PC-3 (cell line): ENCODE measurements at regions not wholly inside any gene's neighbourhood (a gene's known extent, or its start where the extent isn't known, plus 50 kb on each side); places are given as distances from the start of the nearest gene placed in this dataset.

Source experiments
- ATAC-seq: fragments of 200-7000 bp; cut with Tn5 transposase; 2 replicates; pipeline ENCODE4 v1.9.1; 2020; ENCODE audit warnings: mild to moderate bottlenecking, moderate library complexity
- BruUV-seq: library from RNA; stranded (reverse); fragments of 400-500 nt; replicated peaks from 2 replicates; lab custom pipeline; 2021; lab: Mats Ljungman, UMichigan
- CTCF ChIA-PET: fragments of 300-600 bp; sonication (Branson Sonifier 250); formaldehyde crosslinking; loops from one replicate; lab custom pipeline; 2022; ENCODE audit warnings: antibody characterized with exemption; lab: Charles Lee
- POLR2A ChIA-PET: fragments of 300-600 bp; sonication (Branson Sonifier 250); formaldehyde crosslinking; loops from one replicate; lab custom pipeline; 2022; ENCODE audit warnings: antibody characterized with exemption; ENCODE audit not compliant: unreplicated experiment; lab: Charles Lee
- DNase-seq: peaks from one replicate; pipeline ENCODE4 v3.0.0-alpha.2; 2015
- H2AFZ ChIP-seq: fragments of 300-600 bp; sonication (generic); 2 replicates; pipeline ENCODE4 v1.6.0; 2016; ENCODE audit warnings: antibody characterized with exemption, low read length
- H3F3A ChIP-seq: fragments of 300-600 bp; sonication (generic); one replicate; pipeline ENCODE4 v1.6.0; 2017; ENCODE audit warnings: antibody characterized with exemption, low read length, control low read depth, mild to moderate bottlenecking; ENCODE audit not compliant: unreplicated experiment
- H3K27ac ChIP-seq: fragments of 300-600 bp; sonication (generic); 2 replicates; pipeline ENCODE4 v1.5.1; 2016; ENCODE audit warnings: mild to moderate bottlenecking, low read length
- H3K27me3 ChIP-seq: fragments of 300-600 bp; sonication (generic); 2 replicates; pipeline ENCODE4 v1.6.1; 2016; ENCODE audit warnings: low read length, mixed read lengths
- H3K36me3 ChIP-seq: fragments of 300-600 bp; sonication (generic); 2 replicates; pipeline ENCODE4 v1.6.1; 2016; ENCODE audit warnings: low read depth, mixed run types, low read length, mixed read lengths
- H3K4me1 ChIP-seq: fragments of 300-600 bp; sonication (generic); 2 replicates; pipeline ENCODE4 v1.5.1; 2016; ENCODE audit warnings: low read length; ENCODE audit not compliant: insufficient read depth
- H3K4me2 ChIP-seq: fragments of 300-600 bp; sonication (generic); 2 replicates; pipeline ENCODE4 v1.6.0; 2016; ENCODE audit warnings: low read length
- H3K4me3 ChIP-seq: fragments of 300-600 bp; sonication (generic); 2 replicates; pipeline ENCODE4 v1.5.1; 2016; ENCODE audit warnings: mild to moderate bottlenecking, low read length, mixed read lengths
- H3K79me2 ChIP-seq: fragments of 300-600 bp; sonication (generic); 2 replicates; pipeline ENCODE4 v1.6.1; 2017; ENCODE audit warnings: low read length, mixed read lengths
- H3K9ac ChIP-seq: fragments of 300-600 bp; sonication (generic); 2 replicates; pipeline ENCODE4 v1.6.0; 2016; ENCODE audit warnings: mild to moderate bottlenecking, low read length
- H3K9me2 ChIP-seq: fragments of 300-600 bp; sonication (generic); replicated peaks from 2 replicates; pipeline ENCODE4 v1.6.1; 2016; ENCODE audit warnings: mixed run types, low read length, mixed read lengths
- H3K9me3 ChIP-seq: fragments of 300-600 bp; sonication (generic); 2 replicates; pipeline ENCODE4 v1.6.1; 2016; ENCODE audit warnings: low read length, mixed read lengths
- H4K20me1 ChIP-seq: fragments of 300-600 bp; sonication (generic); 2 replicates; pipeline ENCODE4 v1.6.1; 2016; ENCODE audit warnings: low read length, mixed read lengths
- CTCF ChIP-seq: fragments of 300-600 bp; sonication (generic); conservative IDR thresholded peaks from 2 replicates; pipeline ENCODE4 v1.5.1; 2017; ENCODE audit warnings: antibody characterized with exemption, low read depth, mild to moderate bottlenecking, low read length
- EZH2 ChIP-seq: fragments of 300-600 bp; sonication (generic); IDR thresholded peaks from one replicate; pipeline ENCODE4 v1.6.1; 2017; ENCODE audit warnings: antibody characterized with exemption, mild to moderate bottlenecking, low read length; ENCODE audit not compliant: unreplicated experiment
- EZH2phosphoT487 ChIP-seq: fragments of 300-600 bp; sonication (generic); IDR thresholded peaks from 2 replicates; pipeline ENCODE4 v1.6.1; 2018; ENCODE audit warnings: mild to moderate bottlenecking, antibody characterized with exemption, low read length, borderline replicate concordance
- intact Hi-C: fragments of 100-400 bp; cut with micrococcal nuclease; formaldehyde crosslinking; loops from 2 replicates; pipeline ENCODE4 v1.9.0; 2023

DNA sequence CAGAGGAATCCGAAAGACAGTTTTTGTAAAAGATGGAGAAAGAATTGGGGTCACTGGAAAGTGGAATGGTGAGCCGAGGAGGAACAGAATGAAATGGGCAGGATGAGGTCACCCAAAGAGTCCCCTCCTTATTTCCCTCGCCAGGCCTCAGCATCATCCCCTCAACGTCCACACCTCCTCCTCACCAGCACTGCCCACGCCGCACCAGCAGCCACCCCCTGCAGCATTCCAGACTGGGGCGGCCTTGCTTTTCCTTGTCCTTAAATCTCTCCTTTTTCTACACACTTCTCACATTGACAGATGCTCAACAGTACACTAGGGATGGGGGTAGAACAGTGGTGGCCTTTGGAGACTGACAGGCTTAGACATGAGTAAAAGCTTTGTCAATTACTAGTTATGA, 363.1 kb upstream of the NOX3 start:
- intact Hi-C loops = no loop called here
- no peaks in the 10 kb centered on the region for H4K20me1 ChIP-seq
- TF ChIP-seq EZH2 (no peak), EZH2phosphoT487 (no peak), CTCF (no peak)

DNA sequence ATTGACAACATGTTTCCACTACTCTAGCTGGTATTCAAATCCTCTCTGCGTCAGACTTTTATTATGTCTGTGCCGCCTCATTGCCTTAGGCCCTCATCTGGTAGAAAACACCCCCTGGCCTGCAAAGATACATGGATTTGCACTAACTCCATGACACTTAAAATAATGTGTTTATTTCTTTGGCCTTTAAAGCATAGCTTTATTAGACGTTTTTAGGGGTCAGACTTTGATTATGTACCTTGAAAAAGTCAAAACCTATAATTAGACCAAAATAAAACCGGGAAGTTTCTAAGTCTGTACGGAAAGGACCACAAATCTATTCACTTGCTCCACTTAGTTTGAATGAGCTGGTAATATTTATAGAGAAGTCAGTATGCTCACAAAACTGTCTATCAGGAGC, 357.9 kb upstream of the NOX3 start:
- ChIA-PET CTCF (no interaction called here), POLR2A (no interaction called here)
- Histone ChIP-seq H3K27me3 (no peaks in the 10 kb centered on the region), H3K27ac (no peak overlapping the region), H3K79me2 (no peaks in the 10 kb centered on the region), H4K20me1 (no peaks in the 10 kb centered on the region), H3K4me1 (no peaks in the 10 kb centered on the region), H3K9me2 (no peaks in the 10 kb centered on the region), H2AFZ (no peak overlapping the region), H3K4me3 (no peak overlapping the region), H3K4me2 (no peak overlapping the region), H3F3A (no peaks in the 10 kb centered on the region), H3K36me3 (no peaks in the 10 kb centered on the region), H3K9ac (no peak overlapping the region), H3K9me3 (no peaks in the 10 kb centered on the region)
- BruUV-seq = no TSS peak
- no peak for TF ChIP-seq EZH2
- DNase-seq (no peak), ATAC-seq (no peak)
- intact Hi-C loops = no loop called here

More for the DNA sequence above, 363.1 kb upstream of the NOX3 start:
- no TSS peak for BruUV-seq
- ChIA-PET POLR2A (no interaction called here), CTCF (no interaction called here)
- no peak overlapping the region for H3K9ac ChIP-seq
- H3K36me3 ChIP-seq = no peaks in the 10 kb centered on the region
- DNase-seq (no peak), ATAC-seq (no peak)
- H3K79me2 ChIP-seq = no peaks in the 10 kb centered on the region
- H3K9me2 ChIP-seq = no peaks in the 10 kb centered on the region
- H3K9me3 ChIP-seq = no peaks in the 10 kb centered on the region
- no peak overlapping the region for H2AFZ ChIP-seq
- no peaks in the 10 kb centered on the region for H3F3A ChIP-seq
- no peak overlapping the region for H3K4me2 ChIP-seq
- H3K27me3 ChIP-seq = no peaks in the 10 kb centered on the region
- no peak overlapping the region for H3K27ac ChIP-seq
- no peaks in the 10 kb centered on the region for H3K4me1 ChIP-seq
- H3K4me3 ChIP-seq = no peak overlapping the region

DNA sequence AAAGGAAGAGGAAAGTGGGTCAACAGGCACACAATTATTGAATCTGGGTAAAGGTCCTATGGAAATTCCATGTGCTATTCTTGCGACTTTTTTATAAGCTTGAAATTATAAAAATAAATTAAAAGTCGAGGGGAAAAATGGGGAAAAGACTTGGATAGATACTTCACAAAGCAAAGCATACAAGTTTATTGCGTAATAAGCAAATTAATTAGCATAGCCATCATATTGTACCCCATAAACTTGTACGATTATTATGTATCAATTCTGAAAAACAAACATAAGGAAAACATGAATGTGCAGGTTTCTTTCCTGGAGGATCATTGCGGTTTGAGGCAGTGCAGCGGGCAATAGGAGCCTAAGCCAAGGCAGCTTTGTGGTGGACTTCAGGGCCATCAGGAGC, 351.6 kb upstream of the NOX3 start:
- no peaks in the 10 kb centered on the region for H3K9me2 ChIP-seq
- POLR2A ChIA-PET = no interaction called here

More for the DNA sequence above, 351.6 kb upstream of the NOX3 start:
- Histone ChIP-seq H3F3A (no peaks in the 10 kb centered on the region), H3K9ac (no peak overlapping the region), H3K27me3 (no peaks in the 10 kb centered on the region), H3K36me3 (no peaks in the 10 kb centered on the region), H4K20me1 (no peaks in the 10 kb centered on the region), H3K4me3 (no peak overlapping the region), H2AFZ (no peak overlapping the region), H3K4me1 (no peaks in the 10 kb centered on the region), H3K27ac (no peak overlapping the region), H3K4me2 (no peak overlapping the region), H3K9me3 (no peaks in the 10 kb centered on the region), H3K79me2 (no peaks in the 10 kb centered on the region)
- ATAC-seq (no peak), DNase-seq (no peak)
- BruUV-seq = no TSS peak
- CTCF ChIA-PET = no interaction called here
- intact Hi-C loops = no loop called here
- TF ChIP-seq CTCF (no peak), EZH2phosphoT487 (no peak), EZH2 (no peak)
